K562 (cell line): ENCODE measurements at regions not wholly inside any gene's neighbourhood (a gene's known extent, or its start where the extent isn't known, plus 50 kb on each side); places are given as distances from the start of the nearest gene placed in this dataset.

Source experiments
- ATAC-seq: fragments of 200-7000 bp; cut with Tn5 transposase; 3 replicates; pipeline ENCODE4 v1.9.1; 2020; ENCODE audit warnings: moderate library complexity
- BruUV-seq: library from RNA; stranded (reverse); fragments of 400-500 nt; replicated peaks from 2 replicates; lab custom pipeline; 2021; lab: Mats Ljungman, UMichigan
- CTCF ChIA-PET: fragments of 300-600 bp; formaldehyde crosslinking; extraction: SDS; loops from one replicate; lab custom pipeline; 2021; ENCODE audit warnings: low intra/inter-chr PET ratio; lab: Yijun Ruan, JAX
- POLR2A ChIA-PET: fragments of 300-600, 350-650 bp; sonication (Branson Sonifier 250); formaldehyde crosslinking; extraction: SDS; loops from one replicate; lab custom pipeline; 2021; ENCODE audit warnings: antibody characterized with exemption, inconsistent platforms; lab: Yijun Ruan, JAX
- DNase-seq, 4 experiments: peaks; one replicate each; pipeline versions ENCODE4 v3.0.0 to v3.0.0-alpha.2; 2011 to 2018; ENCODE audit warnings: low spot score in 3 of 4, mixed read lengths in 3 of 4; ENCODE audit errors: extremely low read depth in 1 of 4
- FAIRE-seq: peaks from 2 replicates; lab custom pipeline; 2011; peaks lifted over from hg19 to GRCh38; lab: Jason Lieb, UNC
- H2AFZ ChIP-seq: 2 replicates; pipeline ENCODE4 v1.6.0; 2011; ENCODE audit warnings: low read depth, low read length, control low read depth, inconsistent platforms
- H3K27ac ChIP-seq: fragments of 200-600 bp; 3 replicates; pipeline ENCODE4 v1.8.0; 2011; ENCODE audit warnings: low read depth, mild to moderate bottlenecking, control low read depth, inconsistent platforms, low read length, moderate library complexity, mixed read lengths; ENCODE audit errors: extremely low read depth
- H3K27me3 ChIP-seq, 2 experiments: fragments of 300-600 bp in 1 of 2; 2 replicates in 1 of 2; 3 replicates in 1 of 2; pipeline versions ENCODE4 v1.6.0 to v1.8.0; 2011; ENCODE audit warnings: inconsistent platforms in 2 of 2, low read length in 2 of 2, mild to moderate bottlenecking in 1 of 2, mixed read lengths in 1 of 2, moderate library complexity in 1 of 2; ENCODE audit not compliant: control insufficient read depth in 2 of 2, insufficient read depth in 2 of 2
- H3K36me3 ChIP-seq: fragments of 300-600 bp; 3 replicates; pipeline ENCODE4 v1.8.0; 2011; ENCODE audit warnings: mild to moderate bottlenecking, low read length, inconsistent platforms; ENCODE audit not compliant: control insufficient read depth, insufficient read depth
- H3K4me1 ChIP-seq, 2 experiments: fragments of 200-600 bp in 1 of 2; replicated peaks in 1 of 2; 2 replicates in 1 of 2; 3 replicates in 1 of 2; pipeline versions ENCODE4 v1.5.1 to v1.8.0; 2011; ENCODE audit warnings: inconsistent platforms in 2 of 2, low read length in 2 of 2, mild to moderate bottlenecking in 1 of 2, mixed read lengths in 1 of 2, moderate library complexity in 1 of 2; ENCODE audit not compliant: control insufficient read depth in 2 of 2, insufficient read depth in 2 of 2
- H3K4me2 ChIP-seq: 2 replicates; pipeline ENCODE4 v1.6.1; 2011; ENCODE audit warnings: low read length, control low read depth, inconsistent platforms, mixed read lengths; ENCODE audit not compliant: insufficient read depth
- H3K4me3 ChIP-seq: fragments of 200-600 bp; sonication (generic), shearing (Covaris generic); 2 replicates; pipeline ENCODE4 v1.5.1; 2016; ENCODE audit warnings: control low read depth, inconsistent platforms
- H3K79me2 ChIP-seq: fragments of 200-600 bp; 3 replicates; pipeline ENCODE4 v1.8.0; 2011; ENCODE audit warnings: low read length, inconsistent platforms; ENCODE audit not compliant: control insufficient read depth, insufficient read depth
- H3K9ac ChIP-seq, 2 experiments: 2 replicates each; pipeline versions ENCODE4 v1.6.0 to v1.6.1; 2011; ENCODE audit warnings: low read depth in 2 of 2, low read length in 2 of 2, control low read depth in 1 of 2, inconsistent platforms in 1 of 2, mild to moderate bottlenecking in 1 of 2, mixed read lengths in 1 of 2; ENCODE audit not compliant: insufficient read depth in 1 of 2
- H3K9me1 ChIP-seq: one replicate; pipeline ENCODE4 v1.6.0; 2011; ENCODE audit warnings: inconsistent platforms, mild to moderate bottlenecking, low read length, moderate library complexity; ENCODE audit not compliant: control insufficient read depth, insufficient read depth
- H3K9me3 ChIP-seq: replicated peaks from 2 replicates; pipeline ENCODE4 v1.5.1; 2011; ENCODE audit warnings: low read depth, low read length, inconsistent platforms; ENCODE audit not compliant: control insufficient read depth, insufficient read depth
- H4K20me1 ChIP-seq: replicated peaks from 2 replicates; pipeline ENCODE4 v1.6.1; 2011; ENCODE audit warnings: low read length, inconsistent platforms, mixed read lengths; ENCODE audit not compliant: control insufficient read depth, insufficient read depth
- ARHGAP35 ChIP-seq: fragments of 450-650 bp; IDR thresholded peaks from 2 replicates; pipeline ENCODE4 v1.6.1; 2018; ENCODE audit not compliant: partially characterized antibody
- FOS ChIP-seq: IDR thresholded peaks from 3 replicates; pipeline ENCODE4 v1.6.1; 2011; ENCODE audit not compliant: insufficient read length; ENCODE audit errors: extremely low read depth
- GATAD2A ChIP-seq: fragments of 450-650 bp; IDR thresholded peaks from 2 replicates; pipeline ENCODE4 v1.6.1; 2017
- HMGN3 ChIP-seq: IDR thresholded peaks from 2 replicates; pipeline ENCODE4 v1.6.1; 2011; ENCODE audit warnings: borderline replicate concordance, low read depth, mild to moderate bottlenecking, mixed read lengths, low read length; ENCODE audit not compliant: insufficient read length; ENCODE audit errors: extremely low read depth
- IRF1 ChIP-seq: sonication (generic); formaldehyde crosslinking; IDR thresholded peaks from 2 replicates; pipeline ENCODE4 v1.8.0; 2022; ENCODE audit warnings: missing genetic modification reagents, mild to moderate bottlenecking, borderline replicate concordance
- IRF2 ChIP-seq: sonication (generic); formaldehyde crosslinking; IDR thresholded peaks from 2 replicates; pipeline ENCODE4 v1.8.1; 2022; ENCODE audit warnings: mild to moderate bottlenecking, missing genetic modification reagents
- MAFG ChIP-seq: fragments of 450-650 bp; conservative IDR thresholded peaks from 2 replicates; pipeline ENCODE4 v1.6.1; 2016; ENCODE audit warnings: missing genetic modification characterization, missing compliant biosample characterization
- MAX ChIP-seq: sonication (generic); formaldehyde crosslinking; IDR thresholded peaks from 2 replicates; pipeline ENCODE4 v1.9.0; 2022; ENCODE audit warnings: mild to moderate bottlenecking, missing genetic modification reagents
- MLX ChIP-seq, 2 experiments: fragments of 450-650 bp in 1 of 2; sonication (generic) in 1 of 2; formaldehyde crosslinking; conservative IDR thresholded peaks; 2 replicates each; pipeline versions ENCODE4 v1.4.0 to v1.8.1; 2020 to 2022; ENCODE audit warnings: mild to moderate bottlenecking in 1 of 2, missing genetic modification reagents in 1 of 2
- MXI1 ChIP-seq: IDR thresholded peaks from 2 replicates; pipeline ENCODE4 v1.6.1; 2011; ENCODE audit warnings: low read depth, mild to moderate bottlenecking, improper control_type of control experiment, low read length
- NFIC ChIP-seq: fragments of 450-650 bp; IDR thresholded peaks from 2 replicates; pipeline ENCODE4 v1.6.1; 2017; ENCODE audit warnings: mild to moderate bottlenecking, inconsistent platforms
- PHTF2 ChIP-seq: fragments of 250-450 bp; sonication (Bioruptor Pico); IDR thresholded peaks from 2 replicates; pipeline ENCODE4 v1.5.0; 2021; ENCODE audit warnings: mild to moderate bottlenecking
- POLR3G ChIP-seq: IDR thresholded peaks from 2 replicates; pipeline ENCODE4 v1.6.1; 2011; ENCODE audit not compliant: insufficient read length, insufficient replicate concordance; ENCODE audit errors: extremely low read depth
- RBM14 ChIP-seq: fragments of 200-400 bp; formaldehyde crosslinking; IDR thresholded peaks from 2 replicates; pipeline ENCODE4 v1.6.1; 2018; ENCODE audit warnings: low read depth, mild to moderate bottlenecking, low read length, moderate library complexity, borderline replicate concordance; ENCODE audit not compliant: insufficient read depth
- SP1 ChIP-seq: sonication (generic); formaldehyde crosslinking; IDR thresholded peaks from 2 replicates; pipeline ENCODE4 v1.8.1; 2022; ENCODE audit warnings: mild to moderate bottlenecking, missing genetic modification reagents
- ZBTB26 ChIP-seq: fragments of 450-650 bp; formaldehyde crosslinking; IDR thresholded peaks from 2 replicates; pipeline ENCODE4 v1.4.0; 2022; ENCODE audit warnings: missing genetic modification characterization
- ZC3H4 ChIP-seq: sonication (generic); formaldehyde crosslinking; IDR thresholded peaks from 2 replicates; pipeline ENCODE4 v1.9.0; 2021; ENCODE audit warnings: missing genetic modification reagents, borderline replicate concordance
- ZNF316 ChIP-seq: fragments of 450-650 bp; IDR thresholded peaks from 2 replicates; pipeline ENCODE4 v1.6.1; 2016
- ZNF644 ChIP-seq: fragments of 200-800 bp; sonication (Bioruptor generic); IDR thresholded peaks from 2 replicates; pipeline ENCODE4 v1.6.1; 2016; ENCODE audit warnings: low read depth, missing genetic modification characterization, missing compliant biosample characterization
- ZNF76 ChIP-seq: fragments of 250-450 bp; sonication (Bioruptor Pico); IDR thresholded peaks from 2 replicates; pipeline ENCODE4 v1.4.0; 2020; ENCODE audit warnings: mild to moderate bottlenecking, moderate library complexity, borderline replicate concordance
- WGBS: fragments of 100-300 bp; shearing (Covaris generic); methylation state at CpG from one replicate; pipeline ENCODE4 v1.1.6; 2016; ENCODE audit warnings: low coverage, mixed read lengths; ENCODE audit not compliant: insufficient coverage; ENCODE audit errors: missing lambda C conversion rate; 5-methylcytosine and 5-hydroxymethylcytosine counted together
- in situ Hi-C: fragments of 300-500 bp; cut with MboI; formaldehyde crosslinking; loops from 4 replicates; pipeline ENCODE4 v1.15.0; 2018; ENCODE audit warnings: inconsistent platforms, mixed read lengths
- intact Hi-C: fragments of 100-400 bp; cut with micrococcal nuclease; formaldehyde crosslinking; loops from 2 replicates; pipeline ENCODE4 v1.14.2; 2022

GRCh38 chr7:23970193-23970592 is 260.2 kb downstream of the STK31 start:
- H3K9me3 ChIP-seq = no peaks in the 10 kb centered on the region
- H2AFZ ChIP-seq = no peak overlapping the region
- H3K4me2 ChIP-seq = no peak overlapping the region
- no peak overlapping the region for H3K9ac ChIP-seq
- no peak for DNase-seq
- no peaks in the 10 kb centered on the region for H3K79me2 ChIP-seq
- peaks cover 0 to 12% of the 10 kb centered on the region in 2 experiments; a peak in 2 of 5 replicates for H3K27me3 ChIP-seq
- FAIRE-seq = no peak
- no peaks in the 10 kb centered on the region for H3K9me1 ChIP-seq
- CTCF ChIA-PET = no interaction called here
- no TSS peak for BruUV-seq
- ATAC-seq = no peak
- WGBS = 0% methylated on average over 2 of the region's 2 CpGs
- no peaks in the 10 kb centered on the region for H3K36me3 ChIP-seq
- TF ChIP-seq FOS = no peak
- no peak for TF ChIP-seq GATAD2A
- TF ChIP-seq MAFG (tag) = no peak
- TF ChIP-seq MLX (CRISPR knock-in tag; conservative IDR thresholded peaks at IDR 0.05) = no peak
- no peak for TF ChIP-seq SP1 (CRISPR knock-in tag)
- no peak for TF ChIP-seq POLR3G
- TF ChIP-seq ZNF76 (CRISPR knock-in tag) = no peak
- TF ChIP-seq IRF2 (CRISPR knock-in tag) = no peak
- TF ChIP-seq ZC3H4 (CRISPR knock-in tag) = no peak
- TF ChIP-seq PHTF2 = no peak
- no peak for TF ChIP-seq MXI1
- TF ChIP-seq ZBTB26 (CRISPR knock-in tag) = no peak
- no peak for TF ChIP-seq RBM14
- no peak for TF ChIP-seq MAX (CRISPR knock-in tag)
- TF ChIP-seq ARHGAP35 = no peak
- TF ChIP-seq NFIC = no peak
- TF ChIP-seq ZNF316 = no peak
- TF ChIP-seq HMGN3 = no peak
- no peak for TF ChIP-seq ZNF644 (tag)
- TF ChIP-seq IRF1 (CRISPR knock-in tag) = no peak
- in situ Hi-C loops = no loop called here
- H3K27ac ChIP-seq = no peak overlapping the region
- POLR2A ChIA-PET = interaction anchor here (0.9 kb wide), 1 partner anchor 24 kb away, joined by 4 read pairs; no protein-coding TSS in a partner anchor
- no peak overlapping the region for H3K4me3 ChIP-seq
- no peaks in the 10 kb centered on the region for H3K4me1 ChIP-seq
- intact Hi-C loops = no loop called here
- H4K20me1 ChIP-seq = no peaks in the 10 kb centered on the region
